ENCODE measurements at regions not wholly inside any gene's neighbourhood (a gene's known extent, or its start where the extent isn't known, plus 50 kb on each side); places are given as distances from the start of the nearest gene placed in this dataset.

GRCh38 chr1:82795508-82796149, 994.9 kb downstream of the ADGRL2 start:
- Mint-ChIP-seq H3K36me3 (no peaks in the 10 kb centered on the region), H3K27me3 (ENCODE audit: low read depth) (no peaks in the 10 kb centered on the region), H3K4me1 (no peaks in the 10 kb centered on the region), H3K27ac (no peak overlapping the region), H3K9me3 (peaks cover 20% of the 10 kb centered on the region), H3K4me3 (no peak overlapping the region)
- DNase-seq (ENCODE audit: low spot score in 2 of 2, unreplicated experiment in 2 of 2): no peak
- no peak for TF ChIP-seq CTCF (IDR thresholded peaks at IDR 0.05; ENCODE audit: unreplicated experiment)

- Mint-ChIP-seq H3K36me3 (no peaks in the 10 kb centered on the region), H3K4me3 (no peak overlapping the region), H3K4me1 (peaks cover 12% of the 10 kb centered on the region), H3K27ac (no peak overlapping the region), H3K9me3 (peaks cover 16% of the 10 kb centered on the region), H3K27me3 (ENCODE audit: low read depth) (no peaks in the 10 kb centered on the region)
- TF ChIP-seq CTCF (IDR thresholded peaks at IDR 0.05; ENCODE audit: unreplicated experiment): no peak
- no peak for DNase-seq (ENCODE audit: low spot score in 2 of 2, unreplicated experiment in 2 of 2)
Observed at GRCh38 chr1:82792151-82792550, 991.4 kb downstream of the ADGRL2 start.

GRCh38 chr1:82790556-82790955, 989.8 kb downstream of the ADGRL2 start:
- Mint-ChIP-seq H3K4me3 (no peak overlapping the region), H3K4me1 (peaks cover 26% of the 10 kb centered on the region), H3K27me3 (ENCODE audit: low read depth) (no peaks in the 10 kb centered on the region), H3K27ac (no peak overlapping the region), H3K36me3 (no peaks in the 10 kb centered on the region), H3K9me3 (peaks cover 16% of the 10 kb centered on the region)
- no peak for TF ChIP-seq CTCF (IDR thresholded peaks at IDR 0.05; ENCODE audit: unreplicated experiment)
- DNase-seq (ENCODE audit: low spot score in 2 of 2, unreplicated experiment in 2 of 2): no peak

- H3K4me3 Mint-ChIP-seq: no peak overlapping the region
- H3K4me1 Mint-ChIP-seq: peaks cover 36% of the 10 kb centered on the region
- no peaks in the 10 kb centered on the region for H3K27me3 Mint-ChIP-seq (ENCODE audit: low read depth)
- no peak for DNase-seq (ENCODE audit: low spot score in 2 of 2, unreplicated experiment in 2 of 2)
- no peak overlapping the region for H3K27ac Mint-ChIP-seq
- peaks cover 16% of the 10 kb centered on the region for H3K9me3 Mint-ChIP-seq
- H3K36me3 Mint-ChIP-seq: no peaks in the 10 kb centered on the region
- TF ChIP-seq CTCF (IDR thresholded peaks at IDR 0.05; ENCODE audit: unreplicated experiment): no peak
Observed at GRCh38 chr1:82788660-82789059, 987.9 kb downstream of the ADGRL2 start.

- no peaks in the 10 kb centered on the region for H3K36me3 Mint-ChIP-seq
- no peak overlapping the region for H3K4me3 Mint-ChIP-seq
- H3K27ac Mint-ChIP-seq: no peak overlapping the region
- no peak for TF ChIP-seq CTCF (IDR thresholded peaks at IDR 0.05; ENCODE audit: unreplicated experiment)
- no peak for DNase-seq (ENCODE audit: low spot score in 2 of 2, unreplicated experiment in 2 of 2)
- peaks cover 36% of the 10 kb centered on the region for H3K4me1 Mint-ChIP-seq
- peaks cover 16% of the 10 kb centered on the region for H3K9me3 Mint-ChIP-seq
- no peaks in the 10 kb centered on the region for H3K27me3 Mint-ChIP-seq (ENCODE audit: low read depth)
Observed at GRCh38 chr1:82788038-82788437, 987.3 kb downstream of the ADGRL2 start.

- H3K27me3 Mint-ChIP-seq (ENCODE audit: low read depth): no peaks in the 10 kb centered on the region
- peaks cover 36% of the 10 kb centered on the region for H3K4me1 Mint-ChIP-seq
- no peak overlapping the region for H3K4me3 Mint-ChIP-seq
Observed at GRCh38 chr1:82786883-82787282, 986.1 kb downstream of the ADGRL2 start.

More at GRCh38 chr1:82786883-82787282, 986.1 kb downstream of the ADGRL2 start:
- TF ChIP-seq CTCF (IDR thresholded peaks at IDR 0.05; ENCODE audit: unreplicated experiment): no peak
- no peaks in the 10 kb centered on the region for H3K36me3 Mint-ChIP-seq
- no peak overlapping the region for H3K27ac Mint-ChIP-seq
- H3K9me3 Mint-ChIP-seq: peaks cover 19% of the 10 kb centered on the region
- no peak for DNase-seq (ENCODE audit: low spot score in 2 of 2, unreplicated experiment in 2 of 2)
